Mesenchymal stem cell (in vitro differentiated cells and primary cell): ENCODE measurements at regions not wholly inside any gene's neighbourhood (a gene's known extent, or its start where the extent isn't known, plus 50 kb on each side); places are given as distances from the start of the nearest gene placed in this dataset.

Source experiments
- DNase-seq: peaks from one replicate; pipeline ENCODE4 v3.0.0-alpha.2; 2013
- H2AFZ ChIP-seq: one replicate; pipeline ENCODE4 v1.6.1; 2013; ENCODE audit warnings: low read depth, mild to moderate bottlenecking, control low read depth, inconsistent platforms, low read length, moderate library complexity
- H2AK5ac ChIP-seq: 2 replicates; pipeline ENCODE4 v1.6.1; 2013; ENCODE audit warnings: low read length, moderate library complexity, mild to moderate bottlenecking, inconsistent platforms; ENCODE audit not compliant: severe bottlenecking
- H2BK120ac ChIP-seq: one replicate; pipeline ENCODE4 v1.6.1; 2013; ENCODE audit warnings: low read depth, mild to moderate bottlenecking, inconsistent platforms, low read length, moderate library complexity
- H2BK12ac ChIP-seq, 2 experiments: one replicate each; pipeline ENCODE4 v1.6.1; 2013; ENCODE audit warnings: inconsistent platforms in 2 of 2, low read length in 2 of 2, mild to moderate bottlenecking in 2 of 2, moderate library complexity in 2 of 2, control low read depth in 1 of 2
- H2BK15ac ChIP-seq: one replicate; pipeline ENCODE4 v1.6.1; 2013; ENCODE audit warnings: mild to moderate bottlenecking, low read depth, inconsistent platforms; ENCODE audit not compliant: poor library complexity, severe bottlenecking
- H2BK5ac ChIP-seq: 2 replicates; pipeline ENCODE4 v1.6.1; 2013; ENCODE audit warnings: low read depth, mild to moderate bottlenecking, low read length, control low read depth, inconsistent platforms; ENCODE audit not compliant: poor library complexity, severe bottlenecking
- H3K14ac ChIP-seq, 2 experiments: one replicate each; pipeline ENCODE4 v1.6.1; 2013; ENCODE audit warnings: inconsistent platforms in 2 of 2, low read length in 2 of 2, control low read depth in 1 of 2, mild to moderate bottlenecking in 1 of 2, moderate library complexity in 1 of 2
- H3K18ac ChIP-seq, 2 experiments: one replicate each; pipeline ENCODE4 v1.6.1; 2013; ENCODE audit warnings: inconsistent platforms in 2 of 2, low read length in 2 of 2, control low read depth in 1 of 2, low read depth in 1 of 2, mild to moderate bottlenecking in 1 of 2
- H3K23ac ChIP-seq, 2 experiments: one replicate each; pipeline ENCODE4 v1.6.1; 2013; ENCODE audit warnings: inconsistent platforms in 2 of 2, low read length in 2 of 2, mild to moderate bottlenecking in 2 of 2, moderate library complexity in 2 of 2, control low read depth in 1 of 2
- H3K27ac ChIP-seq: 2 replicates; pipeline ENCODE4 v1.5.1; 2013; ENCODE audit warnings: mild to moderate bottlenecking, moderate library complexity, low read length, control low read depth, inconsistent platforms; ENCODE audit not compliant: poor library complexity, severe bottlenecking
- H3K27me3 ChIP-seq, 2 experiments: 2 replicates each; pipeline versions ENCODE4 v1.6.1 to v1.7.0; 2013; ENCODE audit warnings: low read length in 2 of 2, mild to moderate bottlenecking in 2 of 2, moderate library complexity in 2 of 2, control low read depth in 1 of 2, inconsistent platforms in 1 of 2; ENCODE audit not compliant: control insufficient read depth in 1 of 2, insufficient read depth in 1 of 2
- H3K36me3 ChIP-seq, 2 experiments: 2 replicates each; pipeline versions ENCODE4 v1.6.1 to v1.7.0; 2013; ENCODE audit warnings: low read length in 2 of 2, control low read depth in 1 of 2, inconsistent platforms in 1 of 2, low read depth in 1 of 2, mild to moderate bottlenecking in 1 of 2; ENCODE audit not compliant: insufficient read depth in 2 of 2, control insufficient read depth in 1 of 2
- H3K4ac ChIP-seq, 2 experiments: one replicate each; pipeline ENCODE4 v1.6.1; 2013; ENCODE audit warnings: inconsistent platforms in 2 of 2, low read length in 2 of 2, mild to moderate bottlenecking in 2 of 2, moderate library complexity in 2 of 2, control low read depth in 1 of 2, low read depth in 1 of 2
- H3K4me1 ChIP-seq: 2 replicates; pipeline ENCODE4 v1.6.1; 2013; ENCODE audit warnings: low read depth, low read length, control low read depth; ENCODE audit not compliant: control insufficient read depth, insufficient read depth
- H3K4me2 ChIP-seq: 2 replicates; pipeline ENCODE4 v1.6.1; 2013; ENCODE audit warnings: low read length, mild to moderate bottlenecking, inconsistent platforms; ENCODE audit not compliant: poor library complexity, severe bottlenecking
- H3K4me3 ChIP-seq, 2 experiments: 2 replicates each; pipeline versions ENCODE4 v1.5.1 to v1.7.0; 2013; ENCODE audit warnings: low read length in 2 of 2, mild to moderate bottlenecking in 2 of 2, control low read depth in 1 of 2, low read depth in 1 of 2; ENCODE audit not compliant: insufficient read depth in 1 of 2
- H3K79me1 ChIP-seq: replicated peaks from 2 replicates; pipeline ENCODE4 v1.6.1; 2013; ENCODE audit warnings: mild to moderate bottlenecking, control low read depth, low read length, inconsistent platforms; ENCODE audit not compliant: poor library complexity, severe bottlenecking
- H3K9ac ChIP-seq: 2 replicates; pipeline ENCODE4 v1.7.0; 2013; ENCODE audit warnings: mild to moderate bottlenecking, low read length, moderate library complexity
- H3K9me3 ChIP-seq: 2 replicates; pipeline ENCODE4 v1.7.0; 2013; ENCODE audit warnings: mild to moderate bottlenecking, low read length; ENCODE audit not compliant: control insufficient read depth
- H4K8ac ChIP-seq: one replicate; pipeline ENCODE4 v1.6.1; 2013; ENCODE audit warnings: inconsistent platforms, mild to moderate bottlenecking, low read length, moderate library complexity
- H4K91ac ChIP-seq: one replicate; pipeline ENCODE4 v1.6.1; 2013; ENCODE audit warnings: mild to moderate bottlenecking, low read length, inconsistent platforms
- WGBS: methylation state at CpG from one replicate; pipeline ENCODE4 v1.1.7; 2013; ENCODE audit warnings: mixed read lengths; 5-methylcytosine and 5-hydroxymethylcytosine counted together

GRCh38 chr6:132045877-132046276 is 94.7 kb upstream of the CCN2 start:
- Histone ChIP-seq H3K9me3 (no peaks in the 10 kb centered on the region), H2BK15ac (no peak overlapping the region), H3K4me3 (no peak overlapping the region), H3K9ac (no peak overlapping the region), H3K4ac (no peak overlapping the region), H3K4me2 (no peak overlapping the region), H4K8ac (no peak overlapping the region), H2BK5ac (no peak overlapping the region), H3K18ac (no peak overlapping the region), H3K27me3 (no peaks in the 10 kb centered on the region), H3K36me3 (no peaks in the 10 kb centered on the region), H3K23ac (no peak overlapping the region), H3K79me1 (no peaks in the 10 kb centered on the region), H2BK12ac (no peak overlapping the region), H2AFZ (no peak overlapping the region), H2AK5ac (no peak overlapping the region), H4K91ac (no peak overlapping the region), H3K14ac (no peak overlapping the region), H3K4me1 (no peaks in the 10 kb centered on the region), H2BK120ac (no peak overlapping the region), H3K27ac (no peak overlapping the region)
- WGBS, result no CpG with 5 or more reads among the region's 1 CpG
- DNase-seq, result no peak

- no peak overlapping the region for H2AK5ac ChIP-seq
- H2BK5ac ChIP-seq, result no peak overlapping the region
- no peak overlapping the region for H3K9ac ChIP-seq
- DNase-seq, result no peak
- no peak overlapping the region for H3K4me2 ChIP-seq
- no peaks in the 10 kb centered on the region for H3K79me1 ChIP-seq
- no peak overlapping the region for H4K8ac ChIP-seq
- WGBS, result 77% methylated on average over 5 of the region's 5 CpGs
- H3K36me3 ChIP-seq, result no peaks in the 10 kb centered on the region
- no peak overlapping the region for H3K4me3 ChIP-seq
- no peak overlapping the region for H3K23ac ChIP-seq
- H2AFZ ChIP-seq, result no peak overlapping the region
- H2BK15ac ChIP-seq, result no peak overlapping the region
- H3K4me1 ChIP-seq, result no peaks in the 10 kb centered on the region
- no peak overlapping the region for H4K91ac ChIP-seq
- no peak overlapping the region for H2BK12ac ChIP-seq
- no peak overlapping the region for H3K27ac ChIP-seq
- no peak overlapping the region for H3K18ac ChIP-seq
- no peak overlapping the region for H3K4ac ChIP-seq
- no peak overlapping the region for H2BK120ac ChIP-seq
- no peak overlapping the region for H3K14ac ChIP-seq
- H3K27me3 ChIP-seq, result no peaks in the 10 kb centered on the region
- H3K9me3 ChIP-seq, result no peaks in the 10 kb centered on the region
These were observed 92.0 kb upstream of the CCN2 start for GRCh38 chr6:132043148-132043547.

DNA sequence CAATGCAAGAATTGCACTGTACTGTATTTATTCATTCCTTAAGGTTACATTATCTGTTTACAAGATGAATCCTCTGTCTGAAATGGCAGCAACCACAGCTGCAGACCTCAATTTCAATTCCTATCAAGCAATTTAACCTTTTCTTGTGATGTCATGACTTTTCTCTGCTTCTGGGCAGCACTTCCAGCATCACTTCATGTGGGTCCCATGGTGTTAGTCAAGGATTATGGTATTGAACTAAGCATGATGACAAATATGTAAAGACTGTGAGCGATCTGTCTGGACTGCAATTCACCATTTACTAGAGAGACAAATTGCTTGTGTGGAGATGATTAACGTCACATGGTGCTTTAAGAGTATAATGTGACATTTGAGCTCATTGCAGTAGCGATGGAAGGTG is 90.5 kb upstream of the CCN2 start:
- Histone ChIP-seq H2AK5ac (no peak overlapping the region), H2BK15ac (no peak overlapping the region), H2BK12ac (no peak overlapping the region), H3K23ac (no peak overlapping the region), H2AFZ (no peak overlapping the region), H3K14ac (no peak overlapping the region), H3K4ac (no peak overlapping the region), H3K4me1 (no peaks in the 10 kb centered on the region), H2BK120ac (no peak overlapping the region), H3K4me3 (no peak overlapping the region), H4K8ac (no peak overlapping the region), H3K9me3 (no peaks in the 10 kb centered on the region), H3K4me2 (no peak overlapping the region), H3K27me3 (no peaks in the 10 kb centered on the region), H3K18ac (no peak overlapping the region), H3K27ac (no peak overlapping the region), H2BK5ac (no peak overlapping the region), H3K9ac (no peak overlapping the region), H4K91ac (no peak overlapping the region), H3K79me1 (no peaks in the 10 kb centered on the region), H3K36me3 (no peaks in the 10 kb centered on the region)
- DNase-seq, result no peak
- 95% methylated on average over 3 of the region's 3 CpGs for WGBS

DNA sequence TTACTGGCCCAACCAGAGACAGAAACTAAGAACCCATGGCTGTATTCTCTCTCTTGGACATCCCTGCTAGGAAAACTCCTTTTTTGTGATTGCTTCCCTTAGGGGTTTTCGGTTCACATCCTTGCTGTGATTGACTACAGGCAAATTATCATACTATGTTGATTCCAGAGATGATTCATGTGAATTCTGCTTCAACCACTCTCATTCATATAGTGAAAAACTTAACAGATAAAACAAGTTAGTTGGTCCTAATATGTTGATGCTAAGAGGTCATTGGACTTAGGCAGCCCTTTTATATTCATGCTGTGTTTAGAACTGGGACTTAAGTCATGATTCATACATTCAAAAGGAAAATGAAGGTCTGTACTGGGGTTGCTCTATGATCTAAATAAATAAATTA is 76.9 kb upstream of the CCN2 start:
- Histone ChIP-seq H2AK5ac (no peak overlapping the region), H3K36me3 (no peaks in the 10 kb centered on the region), H3K14ac (no peak overlapping the region), H3K79me1 (no peaks in the 10 kb centered on the region), H3K27ac (no peak overlapping the region), H3K4me2 (no peak overlapping the region), H3K9ac (no peak overlapping the region), H2BK15ac (no peak overlapping the region), H3K23ac (no peak overlapping the region), H3K4me1 (no peaks in the 10 kb centered on the region), H3K18ac (no peak overlapping the region), H2BK120ac (no peak overlapping the region), H3K4me3 (no peak overlapping the region), H4K91ac (no peak overlapping the region), H2BK5ac (no peak overlapping the region), H4K8ac (no peak overlapping the region), H2BK12ac (no peak overlapping the region), H3K27me3 (no peaks in the 10 kb centered on the region), H3K9me3 (no peaks in the 10 kb centered on the region), H3K4ac (no peak overlapping the region), H2AFZ (no peak overlapping the region)
- DNase-seq, result no peak
- WGBS, result no CpG with 5 or more reads among the region's 1 CpG
